ENCODE measurements at regions not wholly inside any gene's neighbourhood (a gene's known extent, or its start where the extent isn't known, plus 50 kb on each side); places are given as distances from the start of the nearest gene placed in this dataset.

DNA sequence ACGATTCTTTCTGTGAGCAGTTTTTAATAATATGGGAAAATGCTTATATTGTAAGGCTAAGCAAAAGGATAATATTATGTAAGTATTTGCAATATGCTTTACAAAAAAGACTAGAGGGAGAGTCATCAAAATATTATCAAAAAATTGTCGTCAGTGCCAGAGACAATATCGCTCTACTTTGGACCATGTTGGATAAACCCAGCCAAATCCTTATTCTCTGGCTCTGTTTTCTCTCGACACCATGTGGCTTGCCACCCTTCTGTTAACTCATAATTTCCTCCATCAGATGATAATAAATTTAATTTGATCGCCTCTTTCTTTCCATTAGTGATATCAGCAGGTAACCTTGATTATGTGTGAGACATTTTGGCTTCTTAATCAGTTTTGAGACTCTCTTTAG, 129.9 kb downstream of the CDC42EP3 start:
- TF ChIP-seq, protein P1, sequence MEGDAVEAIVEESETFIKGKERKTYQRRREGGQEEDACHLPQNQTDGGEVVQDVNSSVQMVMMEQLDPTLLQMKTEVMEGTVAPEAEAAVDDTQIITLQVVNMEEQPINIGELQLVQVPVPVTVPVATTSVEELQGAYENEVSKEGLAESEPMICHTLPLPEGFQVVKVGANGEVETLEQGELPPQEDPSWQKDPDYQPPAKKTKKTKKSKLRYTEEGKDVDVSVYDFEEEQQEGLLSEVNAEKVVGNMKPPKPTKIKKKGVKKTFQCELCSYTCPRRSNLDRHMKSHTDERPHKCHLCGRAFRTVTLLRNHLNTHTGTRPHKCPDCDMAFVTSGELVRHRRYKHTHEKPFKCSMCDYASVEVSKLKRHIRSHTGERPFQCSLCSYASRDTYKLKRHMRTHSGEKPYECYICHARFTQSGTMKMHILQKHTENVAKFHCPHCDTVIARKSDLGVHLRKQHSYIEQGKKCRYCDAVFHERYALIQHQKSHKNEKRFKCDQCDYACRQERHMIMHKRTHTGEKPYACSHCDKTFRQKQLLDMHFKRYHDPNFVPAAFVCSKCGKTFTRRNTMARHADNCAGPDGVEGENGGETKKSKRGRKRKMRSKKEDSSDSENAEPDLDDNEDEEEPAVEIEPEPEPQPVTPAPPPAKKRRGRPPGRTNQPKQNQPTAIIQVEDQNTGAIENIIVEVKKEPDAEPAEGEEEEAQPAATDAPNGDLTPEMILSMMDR (conservative IDR thresholded peaks at IDR 0.05): no peak
- TF ChIP-seq EZH2 (IDR thresholded peaks at IDR 0.05; ENCODE audit: low read depth): no peak
